DND-41 (cell line): ENCODE measurements at regions not wholly inside any gene's neighbourhood (a gene's known extent, or its start where the extent isn't known, plus 50 kb on each side); places are given as distances from the start of the nearest gene placed in this dataset.

Experiments
- CTCF ChIP-seq: IDR thresholded peaks from 2 replicates; pipeline ENCODE4 v1.5.1; 2012; ENCODE audit warnings: borderline replicate concordance, low read length, moderate library complexity, mild to moderate bottlenecking; ENCODE audit not compliant: poor library complexity, severe bottlenecking; ENCODE audit errors: extremely low read depth
- EZH2 ChIP-seq: IDR thresholded peaks from 3 replicates; pipeline ENCODE4 v1.6.1; 2012; ENCODE audit warnings: borderline replicate concordance, low read depth, mild to moderate bottlenecking, moderate library complexity, low read length, inconsistent platforms; ENCODE audit not compliant: severe bottlenecking

GRCh38 chr5:35404701-35405100 lies 174.4 kb upstream of the PRLR start:
- TF ChIP-seq CTCF (no peak), EZH2 (no peak)
